PC-3 (cell line): ENCODE measurements at regions not wholly inside any gene's neighbourhood (a gene's known extent, or its start where the extent isn't known, plus 50 kb on each side); places are given as distances from the start of the nearest gene placed in this dataset.

Experiments
- ATAC-seq: fragments of 200-7000 bp; cut with Tn5 transposase; 2 replicates; pipeline ENCODE4 v1.9.1; 2020; ENCODE audit warnings: mild to moderate bottlenecking, moderate library complexity
- BruUV-seq: library from RNA; stranded (reverse); fragments of 400-500 nt; replicated peaks from 2 replicates; lab custom pipeline; 2021; lab: Mats Ljungman, UMichigan
- CTCF ChIA-PET: fragments of 300-600 bp; sonication (Branson Sonifier 250); formaldehyde crosslinking; loops from one replicate; lab custom pipeline; 2022; ENCODE audit warnings: antibody characterized with exemption; lab: Charles Lee
- POLR2A ChIA-PET: fragments of 300-600 bp; sonication (Branson Sonifier 250); formaldehyde crosslinking; loops from one replicate; lab custom pipeline; 2022; ENCODE audit warnings: antibody characterized with exemption; ENCODE audit not compliant: unreplicated experiment; lab: Charles Lee
- DNase-seq: peaks from one replicate; pipeline ENCODE4 v3.0.0-alpha.2; 2015
- H2AFZ ChIP-seq: fragments of 300-600 bp; sonication (generic); 2 replicates; pipeline ENCODE4 v1.6.0; 2016; ENCODE audit warnings: antibody characterized with exemption, low read length
- H3F3A ChIP-seq: fragments of 300-600 bp; sonication (generic); one replicate; pipeline ENCODE4 v1.6.0; 2017; ENCODE audit warnings: antibody characterized with exemption, low read length, control low read depth, mild to moderate bottlenecking; ENCODE audit not compliant: unreplicated experiment
- H3K27ac ChIP-seq: fragments of 300-600 bp; sonication (generic); 2 replicates; pipeline ENCODE4 v1.5.1; 2016; ENCODE audit warnings: mild to moderate bottlenecking, low read length
- H3K27me3 ChIP-seq: fragments of 300-600 bp; sonication (generic); 2 replicates; pipeline ENCODE4 v1.6.1; 2016; ENCODE audit warnings: low read length, mixed read lengths
- H3K36me3 ChIP-seq: fragments of 300-600 bp; sonication (generic); 2 replicates; pipeline ENCODE4 v1.6.1; 2016; ENCODE audit warnings: low read depth, mixed run types, low read length, mixed read lengths
- H3K4me1 ChIP-seq: fragments of 300-600 bp; sonication (generic); 2 replicates; pipeline ENCODE4 v1.5.1; 2016; ENCODE audit warnings: low read length; ENCODE audit not compliant: insufficient read depth
- H3K4me2 ChIP-seq: fragments of 300-600 bp; sonication (generic); 2 replicates; pipeline ENCODE4 v1.6.0; 2016; ENCODE audit warnings: low read length
- H3K4me3 ChIP-seq: fragments of 300-600 bp; sonication (generic); 2 replicates; pipeline ENCODE4 v1.5.1; 2016; ENCODE audit warnings: mild to moderate bottlenecking, low read length, mixed read lengths
- H3K79me2 ChIP-seq: fragments of 300-600 bp; sonication (generic); 2 replicates; pipeline ENCODE4 v1.6.1; 2017; ENCODE audit warnings: low read length, mixed read lengths
- H3K9ac ChIP-seq: fragments of 300-600 bp; sonication (generic); 2 replicates; pipeline ENCODE4 v1.6.0; 2016; ENCODE audit warnings: mild to moderate bottlenecking, low read length
- H3K9me2 ChIP-seq: fragments of 300-600 bp; sonication (generic); replicated peaks from 2 replicates; pipeline ENCODE4 v1.6.1; 2016; ENCODE audit warnings: mixed run types, low read length, mixed read lengths
- H3K9me3 ChIP-seq: fragments of 300-600 bp; sonication (generic); 2 replicates; pipeline ENCODE4 v1.6.1; 2016; ENCODE audit warnings: low read length, mixed read lengths
- H4K20me1 ChIP-seq: fragments of 300-600 bp; sonication (generic); 2 replicates; pipeline ENCODE4 v1.6.1; 2016; ENCODE audit warnings: low read length, mixed read lengths
- CTCF ChIP-seq: fragments of 300-600 bp; sonication (generic); conservative IDR thresholded peaks from 2 replicates; pipeline ENCODE4 v1.5.1; 2017; ENCODE audit warnings: antibody characterized with exemption, low read depth, mild to moderate bottlenecking, low read length
- EZH2 ChIP-seq: fragments of 300-600 bp; sonication (generic); IDR thresholded peaks from one replicate; pipeline ENCODE4 v1.6.1; 2017; ENCODE audit warnings: antibody characterized with exemption, mild to moderate bottlenecking, low read length; ENCODE audit not compliant: unreplicated experiment
- EZH2phosphoT487 ChIP-seq: fragments of 300-600 bp; sonication (generic); IDR thresholded peaks from 2 replicates; pipeline ENCODE4 v1.6.1; 2018; ENCODE audit warnings: mild to moderate bottlenecking, antibody characterized with exemption, low read length, borderline replicate concordance
- intact Hi-C: fragments of 100-400 bp; cut with micrococcal nuclease; formaldehyde crosslinking; loops from 2 replicates; pipeline ENCODE4 v1.9.0; 2023

GRCh38 chr1:209500993-209501392, 82.5 kb upstream of the CAMK1G start:
- no peak overlapping the region for H3K27ac ChIP-seq
- peaks cover 7% of the 10 kb centered on the region for H3K4me1 ChIP-seq
- no peaks in the 10 kb centered on the region for H3K9me2 ChIP-seq
- BruUV-seq, result no TSS peak
- H3F3A ChIP-seq, result no peaks in the 10 kb centered on the region
- ChIA-PET CTCF (no interaction called here), POLR2A (interaction anchor here (0.6 kb wide), 1 partner anchor 97 kb away, joined by 4 read pairs; no protein-coding TSS in a partner anchor)
- no peak overlapping the region for H3K4me3 ChIP-seq
- no peak overlapping the region for H3K4me2 ChIP-seq
- no peaks in the 10 kb centered on the region for H3K9me3 ChIP-seq
- intact Hi-C loops, result no loop called here
- no peaks in the 10 kb centered on the region for H3K36me3 ChIP-seq
- H3K27me3 ChIP-seq, result no peaks in the 10 kb centered on the region
- no peaks in the 10 kb centered on the region for H4K20me1 ChIP-seq
- no peak overlapping the region for H3K9ac ChIP-seq
- H2AFZ ChIP-seq, result no peak overlapping the region
- ATAC-seq (no peak), DNase-seq (no peak)
- no peaks in the 10 kb centered on the region for H3K79me2 ChIP-seq
- TF ChIP-seq EZH2phosphoT487 (no peak), CTCF (no peak), EZH2 (no peak)

GRCh38 chr1:209503196-209503595, 80.3 kb upstream of the CAMK1G start:
- H3K79me2 ChIP-seq, result no peaks in the 10 kb centered on the region

More at GRCh38 chr1:209503196-209503595, 80.3 kb upstream of the CAMK1G start:
- Histone ChIP-seq H3K9ac (no peak overlapping the region), H3K27ac (no peak overlapping the region), H3F3A (no peaks in the 10 kb centered on the region), H3K4me3 (no peak overlapping the region), H3K9me3 (no peaks in the 10 kb centered on the region), H2AFZ (no peak overlapping the region), H3K4me2 (no peak overlapping the region), H3K4me1 (peaks cover 7% of the 10 kb centered on the region), H3K36me3 (no peaks in the 10 kb centered on the region), H3K27me3 (no peaks in the 10 kb centered on the region), H4K20me1 (no peaks in the 10 kb centered on the region), H3K9me2 (no peaks in the 10 kb centered on the region)
- TF ChIP-seq EZH2 (no peak), EZH2phosphoT487 (no peak), CTCF (no peak)
- ATAC-seq, result no peak
- intact Hi-C loops, result no loop called here
- CTCF ChIA-PET, result interaction anchor here (0.6 kb wide), 1 partner anchor 12 kb away, joined by 4 read pairs; no protein-coding TSS in a partner anchor
- no TSS peak for BruUV-seq
- DNase-seq, result no peak
- POLR2A ChIA-PET, result no interaction called here
